HL-60 (cell line): ENCODE measurements at regions not wholly inside any gene's neighbourhood (a gene's known extent, or its start where the extent isn't known, plus 50 kb on each side); places are given as distances from the start of the nearest gene placed in this dataset.

ENCODE experiments used
- DNase-seq, 2 experiments: peaks; one replicate each; pipeline ENCODE4 v3.0.0-alpha.2; 2010 to 2020; ENCODE audit warnings: low read depth in 1 of 2, low spot score in 1 of 2
- H3K27ac ChIP-seq: fragments of 250-450 bp; sonication (Bioruptor Pico); replicated peaks from 2 replicates; pipeline ENCODE4 v1.5.1; 2020; ENCODE audit warnings: mild to moderate bottlenecking, moderate library complexity
- H3K27me3 ChIP-seq: fragments of 250-450 bp; sonication (Bioruptor Pico); 2 replicates; pipeline ENCODE4 v1.5.1; 2021; ENCODE audit warnings: mild to moderate bottlenecking, moderate library complexity; ENCODE audit not compliant: insufficient read depth, poor library complexity, severe bottlenecking
- H3K4me3 ChIP-seq: replicated peaks from 2 replicates; pipeline ENCODE4 v1.5.1; 2011; ENCODE audit warnings: mild to moderate bottlenecking, control low read depth, low read length; ENCODE audit not compliant: insufficient read depth
- CTCF ChIP-seq: IDR thresholded peaks from one replicate; pipeline ENCODE4 v1.5.1; 2011; ENCODE audit warnings: low read length, control low read depth, inconsistent platforms; ENCODE audit not compliant: insufficient read depth
- GABPA ChIP-seq: IDR thresholded peaks from 2 replicates; pipeline ENCODE4 v1.6.1; 2012; ENCODE audit warnings: low read depth
- POLR2AphosphoS5 ChIP-seq: IDR thresholded peaks from 2 replicates; pipeline ENCODE4 v1.6.1; 2012; ENCODE audit warnings: low read depth
- SPI1 ChIP-seq: IDR thresholded peaks from 2 replicates; pipeline ENCODE4 v1.6.1; 2012; ENCODE audit warnings: low read depth, mild to moderate bottlenecking, borderline replicate concordance
- TF ChIP-seq, protein P1 (sequence below): IDR thresholded peaks from 2 replicates; pipeline ENCODE4 v1.6.1; 2012; ENCODE audit warnings: low read depth; ENCODE audit not compliant: insufficient replicate concordance

GRCh38 chr15:29455530-29455929 is 185.9 kb upstream of the NSMCE3 start:
- DNase-seq = no peak
- Histone ChIP-seq H3K27me3 (no peaks in the 10 kb centered on the region), H3K27ac (no peak overlapping the region), H3K4me3 (no peak overlapping the region)
- TF ChIP-seq SPI1 (no peak), GABPA (no peak), POLR2AphosphoS5 (no peak), CTCF (no peak)
- TF ChIP-seq, protein P1, sequence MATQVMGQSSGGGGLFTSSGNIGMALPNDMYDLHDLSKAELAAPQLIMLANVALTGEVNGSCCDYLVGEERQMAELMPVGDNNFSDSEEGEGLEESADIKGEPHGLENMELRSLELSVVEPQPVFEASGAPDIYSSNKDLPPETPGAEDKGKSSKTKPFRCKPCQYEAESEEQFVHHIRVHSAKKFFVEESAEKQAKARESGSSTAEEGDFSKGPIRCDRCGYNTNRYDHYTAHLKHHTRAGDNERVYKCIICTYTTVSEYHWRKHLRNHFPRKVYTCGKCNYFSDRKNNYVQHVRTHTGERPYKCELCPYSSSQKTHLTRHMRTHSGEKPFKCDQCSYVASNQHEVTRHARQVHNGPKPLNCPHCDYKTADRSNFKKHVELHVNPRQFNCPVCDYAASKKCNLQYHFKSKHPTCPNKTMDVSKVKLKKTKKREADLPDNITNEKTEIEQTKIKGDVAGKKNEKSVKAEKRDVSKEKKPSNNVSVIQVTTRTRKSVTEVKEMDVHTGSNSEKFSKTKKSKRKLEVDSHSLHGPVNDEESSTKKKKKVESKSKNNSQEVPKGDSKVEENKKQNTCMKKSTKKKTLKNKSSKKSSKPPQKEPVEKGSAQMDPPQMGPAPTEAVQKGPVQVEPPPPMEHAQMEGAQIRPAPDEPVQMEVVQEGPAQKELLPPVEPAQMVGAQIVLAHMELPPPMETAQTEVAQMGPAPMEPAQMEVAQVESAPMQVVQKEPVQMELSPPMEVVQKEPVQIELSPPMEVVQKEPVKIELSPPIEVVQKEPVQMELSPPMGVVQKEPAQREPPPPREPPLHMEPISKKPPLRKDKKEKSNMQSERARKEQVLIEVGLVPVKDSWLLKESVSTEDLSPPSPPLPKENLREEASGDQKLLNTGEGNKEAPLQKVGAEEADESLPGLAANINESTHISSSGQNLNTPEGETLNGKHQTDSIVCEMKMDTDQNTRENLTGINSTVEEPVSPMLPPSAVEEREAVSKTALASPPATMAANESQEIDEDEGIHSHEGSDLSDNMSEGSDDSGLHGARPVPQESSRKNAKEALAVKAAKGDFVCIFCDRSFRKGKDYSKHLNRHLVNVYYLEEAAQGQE = no peak

DNA sequence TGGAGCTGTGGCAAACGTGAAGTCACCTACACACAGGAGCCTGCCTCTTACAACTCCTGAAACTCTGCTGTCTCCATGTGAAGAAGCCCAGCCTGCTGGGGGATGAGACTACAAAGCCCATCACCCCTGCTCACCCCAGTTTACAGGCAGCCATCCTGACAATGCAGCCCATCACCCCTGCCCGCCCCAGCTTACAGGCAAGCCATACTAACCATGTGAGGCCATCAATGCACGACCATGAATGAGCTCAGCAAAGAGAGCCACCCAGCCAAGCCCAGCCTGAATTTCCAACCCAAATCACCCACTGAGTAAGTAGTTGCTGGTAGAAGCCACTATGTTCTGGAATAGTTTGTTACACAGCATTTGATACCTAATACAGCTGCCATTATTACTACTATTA is 185.4 kb upstream of the NSMCE3 start:
- no peaks in the 10 kb centered on the region for H3K27me3 ChIP-seq
- TF ChIP-seq GABPA (no peak), POLR2AphosphoS5 (no peak), CTCF (no peak), SPI1 (no peak)
- TF ChIP-seq, protein P1 = no peak
- no peak overlapping the region for H3K4me3 ChIP-seq
- DNase-seq = no peak
- no peak overlapping the region for H3K27ac ChIP-seq

- no peak overlapping the region for H3K4me3 ChIP-seq
- TF ChIP-seq SPI1 = no peak
- no peak for TF ChIP-seq POLR2AphosphoS5
- no peak for TF ChIP-seq GABPA
- TF ChIP-seq, protein P1 = no peak
- no peak for TF ChIP-seq CTCF
- no peak for DNase-seq
- no peaks in the 10 kb centered on the region for H3K27me3 ChIP-seq
- H3K27ac ChIP-seq = no peak overlapping the region
Measured at GRCh38 chr15:29454506-29454905, 184.9 kb upstream of the NSMCE3 start.
